RWPE2 (cell line): ENCODE measurements at regions not wholly inside any gene's neighbourhood (a gene's known extent, or its start where the extent isn't known, plus 50 kb on each side); places are given as distances from the start of the nearest gene placed in this dataset.

ENCODE experiments used
- ATAC-seq: fragments of 200-7000 bp; cut with Tn5 transposase; 3 replicates; pipeline ENCODE4 v1.9.1; 2021; ENCODE audit warnings: low read depth
- DNase-seq: peaks from one replicate; pipeline ENCODE4 v3.0.0-alpha.2; 2020; ENCODE audit warnings: low spot score
- H3K27ac ChIP-seq: fragments of 450-650 bp; 2 replicates; pipeline ENCODE4 v1.5.1; 2017; ENCODE audit warnings: mild to moderate bottlenecking; ENCODE audit not compliant: poor library complexity, severe bottlenecking
- H3K27me3 ChIP-seq: fragments of 250-450 bp; sonication (Bioruptor Pico); 2 replicates; pipeline ENCODE4 v1.5.1; 2021; ENCODE audit warnings: mild to moderate bottlenecking, moderate library complexity; ENCODE audit not compliant: insufficient read depth, poor library complexity, severe bottlenecking
- H3K36me3 ChIP-seq: fragments of 250-450 bp; sonication (Bioruptor Pico); 2 replicates; pipeline ENCODE4 v1.5.1; 2020; ENCODE audit warnings: low read depth, mild to moderate bottlenecking, moderate library complexity
- H3K4me1 ChIP-seq: fragments of 250-450 bp; sonication (Bioruptor Pico); 2 replicates; pipeline ENCODE4 v1.5.1; 2021; ENCODE audit warnings: mild to moderate bottlenecking, moderate library complexity; ENCODE audit not compliant: insufficient read depth, poor library complexity, severe bottlenecking
- H3K4me3 ChIP-seq: fragments of 250-450 bp; sonication (Bioruptor Pico); 2 replicates; pipeline ENCODE4 v1.5.1; 2021; ENCODE audit warnings: mild to moderate bottlenecking, moderate library complexity; ENCODE audit not compliant: severe bottlenecking
- H3K9me3 ChIP-seq: fragments of 250-450 bp; sonication (Bioruptor Pico); 2 replicates; pipeline ENCODE4 v1.5.1; 2021; ENCODE audit warnings: mild to moderate bottlenecking, moderate library complexity; ENCODE audit not compliant: severe bottlenecking
- TF ChIP-seq, protein P1 (sequence below): fragments of 450-650 bp; IDR thresholded peaks from one replicate; pipeline ENCODE4 v1.5.1; 2017; ENCODE audit warnings: mild to moderate bottlenecking, moderate library complexity; ENCODE audit not compliant: poor library complexity, severe bottlenecking

DNA sequence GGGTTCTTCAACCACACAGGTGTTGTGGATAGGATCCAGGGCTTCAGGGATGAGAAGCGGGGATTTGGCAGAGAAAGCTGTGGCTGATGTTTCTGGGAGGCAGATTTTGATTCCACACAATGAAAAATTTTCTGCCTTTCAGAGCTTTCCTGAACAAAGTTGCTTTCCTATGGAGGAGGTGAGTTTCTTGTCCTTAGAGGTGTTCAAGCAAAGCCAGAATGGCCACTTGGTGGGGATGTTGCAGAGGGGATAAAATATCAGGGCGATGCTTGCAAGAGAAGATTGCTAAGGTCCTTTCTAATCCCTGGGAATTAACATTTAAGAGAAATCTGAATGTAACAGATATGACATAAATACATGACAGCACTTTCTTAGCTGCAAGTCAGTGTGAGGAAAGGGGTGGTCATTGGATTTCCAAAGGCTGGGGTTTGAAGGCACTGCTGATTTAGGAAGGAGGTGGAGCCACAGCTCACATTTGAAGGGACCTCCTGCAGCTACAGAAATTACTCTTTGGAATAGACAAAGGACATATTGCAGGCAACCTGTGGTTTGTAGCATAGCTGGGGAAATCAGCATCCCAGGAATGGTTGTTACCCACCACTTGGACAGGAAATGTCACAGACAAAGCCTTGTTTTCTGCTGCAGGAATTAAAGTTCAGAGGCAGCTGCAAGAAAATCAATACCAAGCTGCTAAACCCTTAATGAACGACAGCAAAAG, 271.1 kb upstream of the CHD6 start:
- H3K27me3 ChIP-seq: no peaks in the 10 kb centered on the region
- TF ChIP-seq, protein P1, sequence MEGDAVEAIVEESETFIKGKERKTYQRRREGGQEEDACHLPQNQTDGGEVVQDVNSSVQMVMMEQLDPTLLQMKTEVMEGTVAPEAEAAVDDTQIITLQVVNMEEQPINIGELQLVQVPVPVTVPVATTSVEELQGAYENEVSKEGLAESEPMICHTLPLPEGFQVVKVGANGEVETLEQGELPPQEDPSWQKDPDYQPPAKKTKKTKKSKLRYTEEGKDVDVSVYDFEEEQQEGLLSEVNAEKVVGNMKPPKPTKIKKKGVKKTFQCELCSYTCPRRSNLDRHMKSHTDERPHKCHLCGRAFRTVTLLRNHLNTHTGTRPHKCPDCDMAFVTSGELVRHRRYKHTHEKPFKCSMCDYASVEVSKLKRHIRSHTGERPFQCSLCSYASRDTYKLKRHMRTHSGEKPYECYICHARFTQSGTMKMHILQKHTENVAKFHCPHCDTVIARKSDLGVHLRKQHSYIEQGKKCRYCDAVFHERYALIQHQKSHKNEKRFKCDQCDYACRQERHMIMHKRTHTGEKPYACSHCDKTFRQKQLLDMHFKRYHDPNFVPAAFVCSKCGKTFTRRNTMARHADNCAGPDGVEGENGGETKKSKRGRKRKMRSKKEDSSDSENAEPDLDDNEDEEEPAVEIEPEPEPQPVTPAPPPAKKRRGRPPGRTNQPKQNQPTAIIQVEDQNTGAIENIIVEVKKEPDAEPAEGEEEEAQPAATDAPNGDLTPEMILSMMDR: peak; percentile 46
- no peak overlapping the region for H3K4me3 ChIP-seq
- DNase-seq (no peak), ATAC-seq (no peak)
- H3K27ac ChIP-seq: no peak overlapping the region
- no peaks in the 10 kb centered on the region for H3K36me3 ChIP-seq
- no peaks in the 10 kb centered on the region for H3K4me1 ChIP-seq
- no peaks in the 10 kb centered on the region for H3K9me3 ChIP-seq

DNA sequence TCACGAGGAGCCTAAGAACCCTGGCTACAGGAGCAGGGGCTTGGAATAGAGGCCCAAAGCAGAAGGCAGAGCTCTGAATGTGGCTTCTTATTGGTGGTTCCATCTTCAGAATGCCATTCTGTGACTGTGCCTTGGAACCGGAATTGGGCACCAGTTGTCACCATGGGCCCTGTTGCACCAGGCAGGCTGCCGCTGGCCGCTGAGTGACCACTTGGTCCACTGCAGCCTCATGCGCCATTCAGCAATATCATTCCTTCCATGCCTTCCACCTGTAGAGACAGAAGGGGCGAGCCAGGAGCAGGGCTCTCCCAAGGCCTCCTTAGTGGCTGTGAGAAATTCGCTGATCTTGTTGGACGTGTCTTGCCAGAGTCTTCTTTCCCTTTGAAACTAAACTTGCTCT, 270.3 kb upstream of the CHD6 start:
- Histone ChIP-seq H3K27ac (no peak overlapping the region), H3K9me3 (no peaks in the 10 kb centered on the region), H3K4me1 (no peaks in the 10 kb centered on the region), H3K36me3 (no peaks in the 10 kb centered on the region), H3K4me3 (no peak overlapping the region), H3K27me3 (no peaks in the 10 kb centered on the region)
- DNase-seq (no peak), ATAC-seq (no peak)
- TF ChIP-seq, protein P1: no peak

DNA sequence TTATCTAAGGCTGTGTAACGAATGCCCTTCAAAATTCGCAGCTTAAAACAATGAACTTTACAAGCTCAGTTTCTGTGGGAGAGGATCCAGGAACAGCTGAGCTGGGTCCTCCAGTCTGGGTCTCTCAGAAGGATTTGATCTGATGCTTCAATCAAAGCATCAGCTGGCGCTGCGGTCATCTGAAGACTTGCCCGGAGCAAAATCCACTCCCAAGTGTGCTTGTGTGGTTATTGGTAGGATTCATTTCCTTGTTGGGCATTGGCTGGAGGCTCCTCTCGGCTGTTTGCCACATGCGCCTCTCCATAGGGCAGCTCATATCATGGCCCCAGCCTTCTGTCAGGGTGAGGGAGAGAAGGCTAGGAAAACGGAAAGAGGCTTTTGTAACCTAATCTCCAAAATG, 269.3 kb upstream of the CHD6 start:
- ATAC-seq (no peak), DNase-seq (no peak)
- H3K27me3 ChIP-seq: no peaks in the 10 kb centered on the region
- no peak overlapping the region for H3K4me3 ChIP-seq
- H3K4me1 ChIP-seq: no peaks in the 10 kb centered on the region
- H3K36me3 ChIP-seq: no peaks in the 10 kb centered on the region
- TF ChIP-seq, protein P1: no peak
- no peaks in the 10 kb centered on the region for H3K9me3 ChIP-seq
- H3K27ac ChIP-seq: no peak overlapping the region

DNA sequence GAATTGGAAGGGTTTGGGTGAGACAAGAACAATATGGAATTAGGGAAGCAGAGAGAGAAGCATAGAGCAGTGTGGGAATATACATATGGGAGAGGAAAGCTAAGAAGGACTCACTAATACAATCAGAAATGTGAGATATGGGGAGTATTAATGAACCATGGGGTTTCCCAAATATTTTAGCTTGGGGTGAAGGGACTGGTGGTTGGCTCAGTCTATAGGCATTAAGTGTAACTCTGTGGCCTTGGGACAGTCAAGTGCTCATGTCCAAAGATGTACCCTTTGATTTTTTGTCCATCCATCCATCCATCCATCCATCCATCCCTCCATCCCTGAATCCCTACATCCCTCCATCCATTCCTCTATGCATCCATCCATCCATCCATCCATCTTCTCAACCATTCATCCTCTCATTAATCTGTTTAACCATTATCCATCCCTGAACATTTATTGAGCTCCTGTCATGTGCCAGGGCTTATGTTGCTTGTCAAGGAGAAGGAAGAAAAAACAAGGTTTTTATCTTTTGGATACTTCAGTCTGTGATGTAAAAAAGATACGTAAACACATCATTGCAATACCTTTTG, 263.4 kb upstream of the CHD6 start:
- TF ChIP-seq, protein P1: no peak
- no peak overlapping the region for H3K27ac ChIP-seq
- no peak for DNase-seq
- H3K9me3 ChIP-seq: no peaks in the 10 kb centered on the region
- no peak overlapping the region for H3K4me3 ChIP-seq
- no peaks in the 10 kb centered on the region for H3K4me1 ChIP-seq
- ATAC-seq: no peak
- peaks cover 12% of the 10 kb centered on the region for H3K27me3 ChIP-seq
- no peaks in the 10 kb centered on the region for H3K36me3 ChIP-seq

DNA sequence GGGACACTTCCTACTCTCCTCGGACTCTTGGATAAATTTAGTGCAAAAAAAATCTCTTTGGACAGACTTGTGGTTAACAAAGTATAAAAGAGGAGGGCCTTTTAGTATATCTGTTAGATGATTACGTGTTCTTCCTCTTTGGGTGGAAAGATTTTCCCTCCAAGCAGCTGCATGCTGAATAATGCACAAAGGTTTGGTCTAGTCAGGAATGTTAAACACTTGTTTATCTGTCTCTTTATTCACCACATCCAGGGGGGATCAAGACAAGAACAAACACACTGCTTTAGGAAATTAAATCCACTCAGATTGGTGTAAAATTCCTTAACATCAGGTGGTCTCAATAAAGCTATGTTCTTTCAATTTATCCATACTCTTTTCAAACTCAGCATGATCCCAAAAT, 260.9 kb upstream of the CHD6 start:
- Histone ChIP-seq H3K9me3 (no peaks in the 10 kb centered on the region), H3K27me3 (peaks cover 19% of the 10 kb centered on the region), H3K27ac (no peak overlapping the region), H3K4me1 (no peaks in the 10 kb centered on the region), H3K4me3 (no peak overlapping the region), H3K36me3 (no peaks in the 10 kb centered on the region)
- ATAC-seq (no peak), DNase-seq (no peak)
- TF ChIP-seq, protein P1: no peak
